Hepatocyte (in vitro differentiated cells): ENCODE measurements at regions not wholly inside any gene's neighbourhood (a gene's known extent, or its start where the extent isn't known, plus 50 kb on each side); places are given as distances from the start of the nearest gene placed in this dataset.

Experiments used
- DNase-seq: peaks from one replicate; pipeline ENCODE4 v3.0.0-alpha.2; 2016; ENCODE audit warnings: low spot score
- H2AFZ ChIP-seq: fragments of 200-600 bp; sonication (generic); 2 replicates; pipeline ENCODE4 v1.6.0; 2016; ENCODE audit warnings: antibody characterized with exemption, mild to moderate bottlenecking
- H3K27ac ChIP-seq: fragments of 200-600 bp; sonication (generic); 2 replicates; pipeline ENCODE4 v1.5.1; 2016; ENCODE audit warnings: mild to moderate bottlenecking
- H3K27me3 ChIP-seq: fragments of 200-600 bp; sonication (generic); 2 replicates; pipeline ENCODE4 v1.6.1; 2016
- H3K36me3 ChIP-seq: fragments of 200-600 bp; sonication (generic); replicated peaks from 2 replicates; pipeline ENCODE4 v1.5.1; 2016; ENCODE audit warnings: low read depth; ENCODE audit not compliant: insufficient read depth
- H3K4me1 ChIP-seq: fragments of 200-600 bp; sonication (generic); 2 replicates; pipeline ENCODE4 v1.5.1; 2016; ENCODE audit warnings: mild to moderate bottlenecking, moderate library complexity; ENCODE audit not compliant: insufficient read depth
- H3K4me2 ChIP-seq: fragments of 200-600 bp; sonication (generic); 2 replicates; pipeline ENCODE4 v1.6.0; 2016
- H3K4me3 ChIP-seq: fragments of 200-600 bp; sonication (generic); 2 replicates; pipeline ENCODE4 v1.5.1; 2016; ENCODE audit warnings: mild to moderate bottlenecking
- H3K79me2 ChIP-seq: fragments of 200-600 bp; sonication (generic); 2 replicates; pipeline ENCODE4 v1.6.0; 2017; ENCODE audit warnings: mild to moderate bottlenecking
- H3K9me2 ChIP-seq: fragments of 200-600 bp; sonication (generic); replicated peaks from 2 replicates; pipeline ENCODE4 v1.6.0; 2017; ENCODE audit warnings: mild to moderate bottlenecking; ENCODE audit not compliant: insufficient read depth
- H3K9me3 ChIP-seq: fragments of 200-600 bp; sonication (generic); 2 replicates; pipeline ENCODE4 v1.5.1; 2016; ENCODE audit warnings: low read depth, mild to moderate bottlenecking
- H4K20me1 ChIP-seq: fragments of 200-600 bp; sonication (generic); 2 replicates; pipeline ENCODE4 v1.6.0; 2016; ENCODE audit warnings: mild to moderate bottlenecking; ENCODE audit not compliant: insufficient read depth, poor library complexity, severe bottlenecking
- CTCF ChIP-seq: fragments of 200-600 bp; sonication (generic); IDR thresholded peaks from 2 replicates; pipeline ENCODE4 v1.5.1; 2016; ENCODE audit warnings: antibody characterized with exemption, mild to moderate bottlenecking; ENCODE audit not compliant: poor library complexity
- EZH2 ChIP-seq: fragments of 200-600 bp; sonication (generic); IDR thresholded peaks from 2 replicates; pipeline ENCODE4 v1.6.1; 2016; ENCODE audit warnings: antibody characterized with exemption, mild to moderate bottlenecking, borderline replicate concordance
- EZH2phosphoT487 ChIP-seq: fragments of 200-600 bp; sonication (generic); IDR thresholded peaks from one replicate; pipeline ENCODE4 v1.6.1; 2018; ENCODE audit warnings: antibody characterized with exemption, mild to moderate bottlenecking, low read depth, moderate library complexity; ENCODE audit not compliant: unreplicated experiment, severe bottlenecking
- WGBS: methylation state at CpG from one replicate; pipeline ENCODE4 v1.1.6; 2016; ENCODE audit warnings: low lambda C conversion rate; ENCODE audit errors: missing lambda C conversion rate; 5-methylcytosine and 5-hydroxymethylcytosine counted together

GRCh38 chr4:136637071-136637777 lies 895.1 kb downstream of the PCDH18 start:
- Histone ChIP-seq H3K4me1 (no peaks in the 10 kb centered on the region), H3K79me2 (no peaks in the 10 kb centered on the region), H4K20me1 (no peaks in the 10 kb centered on the region), H2AFZ (no peak overlapping the region), H3K4me3 (no peak overlapping the region), H3K9me2 (no peaks in the 10 kb centered on the region), H3K4me2 (no peak overlapping the region), H3K27me3 (no peaks in the 10 kb centered on the region), H3K36me3 (no peaks in the 10 kb centered on the region), H3K9me3 (no peaks in the 10 kb centered on the region), H3K27ac (no peak overlapping the region)
- peak; percentile 36 for DNase-seq
- 76% methylated on average over 9 of the region's 9 CpGs for WGBS
- no peak for TF ChIP-seq EZH2
- peak; percentile 44 for TF ChIP-seq CTCF

DNA sequence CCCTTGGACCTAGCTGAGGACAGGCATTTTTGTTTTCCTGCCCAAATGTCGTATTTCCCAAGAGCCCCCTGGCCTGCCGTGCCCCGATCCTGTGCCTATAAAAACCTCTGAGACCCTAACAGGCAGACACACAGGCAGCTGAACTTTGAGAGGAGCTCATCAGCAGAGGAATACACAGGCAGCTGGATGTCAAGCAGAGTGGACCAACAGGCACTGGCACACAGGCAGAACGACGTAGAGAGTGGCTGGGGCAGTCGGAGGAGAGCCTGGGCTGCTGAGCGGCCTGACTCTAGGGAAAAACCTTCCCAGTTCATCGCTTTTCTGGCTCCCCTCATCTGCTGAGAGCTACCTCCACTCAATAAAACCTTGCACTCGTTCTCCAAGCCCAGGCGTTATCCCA lies 896.1 kb downstream of the PCDH18 start:
- no peak overlapping the region for H3K4me2 ChIP-seq
- no peaks in the 10 kb centered on the region for H3K4me1 ChIP-seq
- H3K27ac ChIP-seq: no peak overlapping the region
- no peaks in the 10 kb centered on the region for H4K20me1 ChIP-seq
- no peaks in the 10 kb centered on the region for H3K9me2 ChIP-seq
- H3K27me3 ChIP-seq: no peaks in the 10 kb centered on the region
- H2AFZ ChIP-seq: no peak overlapping the region
- H3K36me3 ChIP-seq: no peaks in the 10 kb centered on the region
- H3K9me3 ChIP-seq: no peaks in the 10 kb centered on the region
- H3K79me2 ChIP-seq: no peaks in the 10 kb centered on the region
- DNase-seq: no peak
- WGBS: 84% methylated on average over 10 of the region's 10 CpGs
- H3K4me3 ChIP-seq: no peak overlapping the region
- no peak for TF ChIP-seq EZH2phosphoT487

DNA sequence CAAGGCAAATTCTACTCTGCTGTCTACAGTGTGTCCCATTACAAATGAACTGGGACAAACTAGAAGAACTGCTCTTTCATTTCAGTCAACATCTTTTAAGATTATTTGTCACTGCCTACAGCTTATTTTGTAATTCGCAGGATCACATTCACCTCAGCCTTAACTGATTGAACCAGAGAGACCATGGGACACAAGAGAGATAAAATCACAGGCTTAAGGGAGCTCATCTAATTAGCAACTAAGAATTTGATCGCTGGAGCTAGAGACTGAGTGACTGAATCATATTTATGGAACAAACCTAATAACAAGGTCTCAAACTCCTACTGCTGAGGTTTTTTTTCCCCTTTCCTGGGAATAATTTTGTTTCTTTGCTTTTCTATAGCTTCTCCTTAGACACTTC lies 898.2 kb downstream of the PCDH18 start:
- Histone ChIP-seq H3K36me3 (no peaks in the 10 kb centered on the region), H3K4me1 (no peaks in the 10 kb centered on the region), H3K9me2 (no peaks in the 10 kb centered on the region), H3K27ac (no peak overlapping the region), H3K4me2 (no peak overlapping the region), H3K79me2 (no peaks in the 10 kb centered on the region), H4K20me1 (no peaks in the 10 kb centered on the region), H3K27me3 (no peaks in the 10 kb centered on the region), H2AFZ (no peak overlapping the region), H3K4me3 (no peak overlapping the region), H3K9me3 (no peaks in the 10 kb centered on the region)
- DNase-seq: no peak
- 52% methylated on average over 2 of the region's 2 CpGs for WGBS
- no peak for TF ChIP-seq EZH2
- TF ChIP-seq EZH2phosphoT487: no peak
- no peak for TF ChIP-seq CTCF

DNA sequence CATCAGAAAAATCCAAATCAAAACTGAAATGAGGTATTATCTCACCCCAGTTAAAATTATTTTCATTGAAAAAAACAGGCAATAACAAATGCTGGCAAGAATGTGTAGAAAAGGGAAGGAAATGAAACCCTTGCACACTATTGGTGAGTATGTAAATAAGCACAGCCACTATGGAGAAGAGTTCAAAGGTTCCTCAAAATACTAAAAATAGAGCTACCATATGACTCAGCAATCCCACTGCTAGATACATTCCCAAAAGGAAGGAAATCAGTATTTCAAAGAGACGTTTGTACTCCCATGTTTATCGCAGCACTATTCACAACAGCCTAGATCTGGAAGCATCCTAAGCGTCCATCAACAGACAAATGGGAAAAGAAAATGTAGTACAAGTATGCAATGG lies 932.4 kb downstream of the PCDH18 start:
- Histone ChIP-seq H2AFZ (no peak overlapping the region), H3K4me3 (no peak overlapping the region), H3K79me2 (no peaks in the 10 kb centered on the region), H3K4me2 (no peak overlapping the region), H3K9me3 (peaks cover 7% of the 10 kb centered on the region), H3K27ac (no peak overlapping the region), H3K27me3 (no peaks in the 10 kb centered on the region), H3K4me1 (no peaks in the 10 kb centered on the region), H3K9me2 (no peaks in the 10 kb centered on the region), H4K20me1 (no peaks in the 10 kb centered on the region), H3K36me3 (no peaks in the 10 kb centered on the region)
- TF ChIP-seq EZH2 (no peak), EZH2phosphoT487 (no peak), CTCF (no peak)
- no peak for DNase-seq
- 90% methylated on average over 3 of the region's 3 CpGs for WGBS
